Naive thymus-derived CD8-positive, alpha-beta T cell (primary cell): ENCODE measurements at regions not wholly inside any gene's neighbourhood (a gene's known extent, or its start where the extent isn't known, plus 50 kb on each side); places are given as distances from the start of the nearest gene placed in this dataset.

Experiments
- ATAC-seq, 2 donors: fragments of 150-1000 bp; cut with Tn5 transposase in 1 of 2; sonication (Bioruptor Pico), chemical (Tn5 transposase) in 1 of 2; 1 replicate in 1 of 2; 2 replicates in 1 of 2; pipeline ENCODE4 v1.10.0; 2021; ENCODE audit warnings: mild to moderate bottlenecking in 2 of 2, moderate library complexity in 2 of 2
- POLR2A ChIA-PET: fragments of 350-600 bp; sonication (Branson Sonifier 250); formaldehyde crosslinking; loops from one replicate; lab custom pipeline; 2021; ENCODE audit warnings: antibody characterized with exemption; lab: Charles Lee
- DNase-seq, 10 donors: peaks; one replicate each; pipeline versions ENCODE4 v3.0.0 to v3.0.0-alpha.2; 2020 to 2022
- H3K27ac Mint-ChIP-seq, 10 donors: one replicate each; pipeline ENCODE4 v1.8.0; 2020 to 2022; ENCODE audit warnings: mild to moderate bottlenecking in 10 of 10, mixed read lengths in 10 of 10, moderate library complexity in 4 of 10, inconsistent platforms in 1 of 10
- H3K27me3 Mint-ChIP-seq, 5 donors: one replicate each; pipeline ENCODE4 v1.8.0; 2021 to 2022; ENCODE audit warnings: mixed read lengths in 5 of 5
- H3K36me3 Mint-ChIP-seq, 3 donors: one replicate each; pipeline ENCODE4 v1.8.0; 2020 to 2022; ENCODE audit warnings: mixed read lengths in 3 of 3, mild to moderate bottlenecking in 2 of 3, inconsistent platforms in 1 of 3
- H3K4me1 Mint-ChIP-seq, 4 donors: one replicate each; pipeline ENCODE4 v1.8.0; 2021 to 2022; ENCODE audit warnings: mixed read lengths in 4 of 4
- H3K4me3 Mint-ChIP-seq, 10 donors: one replicate each; pipeline ENCODE4 v1.8.0; 2020 to 2022; ENCODE audit warnings: mild to moderate bottlenecking in 10 of 10, mixed read lengths in 10 of 10, moderate library complexity in 6 of 10, inconsistent platforms in 1 of 10
- H3K9me3 Mint-ChIP-seq, 9 donors: one replicate each; pipeline ENCODE4 v1.8.0; 2020 to 2022; ENCODE audit warnings: mixed read lengths in 9 of 9, mild to moderate bottlenecking in 3 of 9, inconsistent platforms in 1 of 9, moderate library complexity in 1 of 9

- DNase-seq (no peak), ATAC-seq (no peak)
- peaks cover 9 to 29% (median 24%) of the 10 kb centered on the region in 4 donors for H3K4me1 Mint-ChIP-seq
- no peak overlapping the region for H3K4me3 Mint-ChIP-seq
- POLR2A ChIA-PET, result no interaction called here
- H3K27ac Mint-ChIP-seq, result no peak overlapping the region
- no peaks in the 10 kb centered on the region for H3K27me3 Mint-ChIP-seq
- H3K36me3 Mint-ChIP-seq, result peaks cover 0 to 3% (median 0%) of the 10 kb centered on the region in 3 donors
- peaks cover 0 to 3% (median 0%) of the 10 kb centered on the region in 9 donors for H3K9me3 Mint-ChIP-seq
Measured at GRCh38 chr4:10178763-10179162, 62.2 kb upstream of the WDR1 start.

- Mint-ChIP-seq H3K27ac (no peak overlapping the region), H3K9me3 (peaks cover 0 to 3% (median 0%) of the 10 kb centered on the region in 9 donors), H3K4me1 (peaks cover 0 to 3% (median 2%) of the 10 kb centered on the region in 4 donors), H3K27me3 (no peaks in the 10 kb centered on the region), H3K4me3 (no peak overlapping the region), H3K36me3 (peaks cover 0 to 3% (median 0%) of the 10 kb centered on the region in 3 donors)
- POLR2A ChIA-PET, result no interaction called here
- ATAC-seq (no peak), DNase-seq (no peak)
Measured at GRCh38 chr4:10175626-10176025, 59.0 kb upstream of the WDR1 start.

GRCh38 chr4:10173754-10174749, 57.5 kb upstream of the WDR1 start:
- peaks cover 0 to 2% (median 0%) of the 10 kb centered on the region in 4 donors for H3K4me1 Mint-ChIP-seq
- no peaks in the 10 kb centered on the region for H3K27me3 Mint-ChIP-seq
- DNase-seq, result no peak
- no peak for ATAC-seq
- peaks cover 0 to 3% (median 0%) of the 10 kb centered on the region in 3 donors for H3K36me3 Mint-ChIP-seq
- H3K9me3 Mint-ChIP-seq, result peaks cover 0 to 3% (median 0%) of the 10 kb centered on the region in 9 donors
- H3K4me3 Mint-ChIP-seq, result no peak overlapping the region
- H3K27ac Mint-ChIP-seq, result peak overlapping the region in 1 of 10 donors; percentile 40
- POLR2A ChIA-PET, result interaction anchor here (0.8 kb wide), 1 partner anchor 66 kb away, joined by 3 read pairs; no protein-coding TSS in a partner anchor

- peaks cover 0 to 2% (median 0%) of the 10 kb centered on the region in 4 donors for H3K4me1 Mint-ChIP-seq
- DNase-seq (no peak), ATAC-seq (no peak)
- POLR2A ChIA-PET, result interaction anchor here (0.9 kb wide), 1 partner anchor 10 kb away, joined by 3 read pairs; no protein-coding TSS in a partner anchor
- H3K27me3 Mint-ChIP-seq, result no peaks in the 10 kb centered on the region
- peaks cover 0 to 1% (median 0%) of the 10 kb centered on the region in 9 donors for H3K9me3 Mint-ChIP-seq
- H3K27ac Mint-ChIP-seq, result no peak overlapping the region
- H3K36me3 Mint-ChIP-seq, result no peaks in the 10 kb centered on the region
- H3K4me3 Mint-ChIP-seq, result no peak overlapping the region
Measured at GRCh38 chr4:10173037-10173753, 56.6 kb upstream of the WDR1 start.

GRCh38 chr4:10172278-10172921, 55.8 kb upstream of the WDR1 start:
- H3K4me3 Mint-ChIP-seq, result no peak overlapping the region
- DNase-seq (no peak), ATAC-seq (no peak)
- H3K27ac Mint-ChIP-seq, result no peak overlapping the region
- H3K9me3 Mint-ChIP-seq, result no peaks in the 10 kb centered on the region
- H3K36me3 Mint-ChIP-seq, result no peaks in the 10 kb centered on the region
- no peaks in the 10 kb centered on the region for H3K27me3 Mint-ChIP-seq
- POLR2A ChIA-PET, result interaction anchor here (0.9 kb wide), 1 partner anchor 10 kb away, joined by 3 read pairs; no protein-coding TSS in a partner anchor
- peaks cover 0 to 3% (median 0%) of the 10 kb centered on the region in 4 donors for H3K4me1 Mint-ChIP-seq

- DNase-seq (no peak), ATAC-seq (no peak)
- H3K36me3 Mint-ChIP-seq, result no peaks in the 10 kb centered on the region
- peaks cover 0 to 3% (median 0%) of the 10 kb centered on the region in 4 donors for H3K4me1 Mint-ChIP-seq
- no peak overlapping the region for H3K27ac Mint-ChIP-seq
- no peaks in the 10 kb centered on the region for H3K27me3 Mint-ChIP-seq
- no peaks in the 10 kb centered on the region for H3K9me3 Mint-ChIP-seq
- POLR2A ChIA-PET, result no interaction called here
- H3K4me3 Mint-ChIP-seq, result no peak overlapping the region
Measured at GRCh38 chr4:10171055-10171454, 54.5 kb upstream of the WDR1 start.

GRCh38 chr4:10169839-10170387, 53.3 kb upstream of the WDR1 start:
- H3K9me3 Mint-ChIP-seq, result no peaks in the 10 kb centered on the region
- no peak overlapping the region for H3K27ac Mint-ChIP-seq
- H3K27me3 Mint-ChIP-seq, result no peaks in the 10 kb centered on the region
- ATAC-seq (no peak), DNase-seq (no peak)
- no peak overlapping the region for H3K4me3 Mint-ChIP-seq
- no peaks in the 10 kb centered on the region for H3K36me3 Mint-ChIP-seq
- POLR2A ChIA-PET, result no interaction called here
- peaks cover 0 to 3% (median under 1%) of the 10 kb centered on the region in 4 donors for H3K4me1 Mint-ChIP-seq

GRCh38 chr4:10168151-10168550, 51.6 kb upstream of the WDR1 start:
- no peaks in the 10 kb centered on the region for H3K9me3 Mint-ChIP-seq
- H3K27ac Mint-ChIP-seq, result no peak overlapping the region
- H3K36me3 Mint-ChIP-seq, result no peaks in the 10 kb centered on the region
- DNase-seq, result no peak
- H3K27me3 Mint-ChIP-seq, result no peaks in the 10 kb centered on the region
- no peak overlapping the region for H3K4me3 Mint-ChIP-seq
- POLR2A ChIA-PET, result interaction anchor here (0.6 kb wide), 1 partner anchor 29 kb away, joined by 3 read pairs; no protein-coding TSS in a partner anchor
- no peak for ATAC-seq
- H3K4me1 Mint-ChIP-seq, result peaks cover 0 to 7% (median 4%) of the 10 kb centered on the region in 4 donors

- Mint-ChIP-seq H3K4me1 (peaks cover 1 to 17% (median 8%) of the 10 kb centered on the region in 4 donors), H3K4me3 (no peak overlapping the region), H3K9me3 (no peaks in the 10 kb centered on the region), H3K36me3 (no peaks in the 10 kb centered on the region), H3K27me3 (no peaks in the 10 kb centered on the region), H3K27ac (no peak overlapping the region)
- no peak for DNase-seq
- POLR2A ChIA-PET, result no interaction called here
- ATAC-seq, result no peak
Measured at GRCh38 chr4:10167201-10167600, 50.6 kb upstream of the WDR1 start.
